Endothelial cell of umbilical vein (primary cell): ENCODE measurements at regions not wholly inside any gene's neighbourhood (a gene's known extent, or its start where the extent isn't known, plus 50 kb on each side); places are given as distances from the start of the nearest gene placed in this dataset.

Experiments
- BruUV-seq: library from RNA; stranded (reverse); fragments of 400-500 nt; replicated peaks from 2 replicates; lab custom pipeline; 2021; lab: Mats Ljungman, UMichigan
- CTCF ChIA-PET: fragments of 300-600, 350-600 bp; sonication (Branson Sonifier 250); formaldehyde crosslinking; loops from one replicate; lab custom pipeline; 2021; ENCODE audit warnings: antibody characterized with exemption, inconsistent platforms; lab: Charles Lee
- POLR2A ChIA-PET: fragments of 300-600, 350-600 bp; sonication (Branson Sonifier 250); formaldehyde crosslinking; loops from one replicate; lab custom pipeline; 2021; ENCODE audit warnings: antibody characterized with exemption, inconsistent platforms; lab: Charles Lee
- DNase-seq: peaks from one replicate; pipeline ENCODE4 v3.0.0-alpha.2; 2011; ENCODE audit warnings: low read depth, low spot score
- FAIRE-seq: peaks from 2 replicates; lab custom pipeline; 2011; peaks lifted over from hg19 to GRCh38; lab: Jason Lieb, UNC
- H2AFZ ChIP-seq: 2 replicates; pipeline ENCODE4 v1.6.0; 2012; ENCODE audit warnings: low read depth, low read length, control low read depth, inconsistent platforms
- H3K27ac ChIP-seq: 2 replicates; pipeline ENCODE4 v1.5.1; 2011; ENCODE audit warnings: low read depth, mild to moderate bottlenecking, control low read depth, low read length, moderate library complexity; ENCODE audit not compliant: insufficient read depth
- H3K27me3 ChIP-seq, 2 experiments: 2 replicates each; pipeline versions ENCODE4 v1.6.0 to v1.6.1; 2011; ENCODE audit warnings: low read length in 2 of 2, mixed read lengths in 1 of 2; ENCODE audit not compliant: control insufficient read depth in 2 of 2, insufficient read depth in 2 of 2
- H3K36me3 ChIP-seq, 2 experiments: 2 replicates in 1 of 2; 3 replicates in 1 of 2; pipeline ENCODE4 v1.5.1; 2011; ENCODE audit warnings: low read length in 2 of 2, mild to moderate bottlenecking in 1 of 2, moderate library complexity in 1 of 2; ENCODE audit not compliant: control insufficient read depth in 2 of 2, insufficient read depth in 2 of 2; ENCODE audit errors: extremely low read depth in 1 of 2
- H3K4me1 ChIP-seq: 3 replicates; pipeline ENCODE4 v1.5.1; 2011; ENCODE audit warnings: mild to moderate bottlenecking, low read length; ENCODE audit not compliant: control insufficient read depth, insufficient read depth; ENCODE audit errors: extremely low read depth
- H3K4me2 ChIP-seq: 2 replicates; pipeline ENCODE4 v1.6.1; 2011; ENCODE audit warnings: low read length, control low read depth, mixed read lengths; ENCODE audit not compliant: insufficient read depth
- H3K4me3 ChIP-seq, 3 experiments: fragments of 200-600 bp in 1 of 3; sonication (generic), shearing (Covaris generic) in 1 of 3; replicated peaks in 1 of 3; 2 replicates each; pipeline ENCODE4 v1.5.1; 2011 to 2016; ENCODE audit warnings: control low read depth in 3 of 3, low read length in 3 of 3, mild to moderate bottlenecking in 2 of 3, inconsistent platforms in 1 of 3, low read depth in 1 of 3, moderate library complexity in 1 of 3; ENCODE audit not compliant: insufficient read depth in 1 of 3
- H3K79me2 ChIP-seq: 2 replicates; pipeline ENCODE4 v1.6.0; 2012; ENCODE audit warnings: low read length, inconsistent platforms; ENCODE audit not compliant: control insufficient read depth, insufficient read depth
- H3K9ac ChIP-seq: replicated peaks from 2 replicates; pipeline ENCODE3; 2011; ENCODE audit warnings: low read length, control low read depth; ENCODE audit not compliant: insufficient read depth; ENCODE audit errors: extremely low read depth
- H3K9me1 ChIP-seq: replicated peaks from 3 replicates; pipeline ENCODE4 v1.6.0; 2011; ENCODE audit warnings: mild to moderate bottlenecking, low read length; ENCODE audit not compliant: control insufficient read depth, insufficient read depth; ENCODE audit errors: extremely low read depth
- H3K9me3 ChIP-seq: replicated peaks from 2 replicates; pipeline ENCODE4 v1.5.1; 2012; ENCODE audit warnings: low read length, inconsistent platforms; ENCODE audit not compliant: control insufficient read depth, insufficient read depth
- H4K20me1 ChIP-seq: replicated peaks from 2 replicates; pipeline ENCODE3; 2011; ENCODE audit warnings: mild to moderate bottlenecking, low read length; ENCODE audit not compliant: control insufficient read depth, insufficient read depth; ENCODE audit errors: extremely low read depth
- EZH2 ChIP-seq: IDR thresholded peaks from 2 replicates; pipeline ENCODE4 v1.6.1; 2012; ENCODE audit warnings: borderline replicate concordance, low read depth, mild to moderate bottlenecking, moderate library complexity, low read length, inconsistent platforms; ENCODE audit not compliant: severe bottlenecking
- FOS ChIP-seq: IDR thresholded peaks from 2 replicates; pipeline ENCODE4 v1.6.1; 2011; ENCODE audit warnings: mild to moderate bottlenecking, low read length, moderate library complexity, borderline replicate concordance; ENCODE audit not compliant: insufficient read depth
- GATA2 ChIP-seq: IDR thresholded peaks from 2 replicates; pipeline ENCODE4 v1.7.0; 2011; ENCODE audit warnings: low read depth, mild to moderate bottlenecking, moderate library complexity, mixed read lengths, low read length; ENCODE audit not compliant: insufficient read length, insufficient read depth
- JUN ChIP-seq: IDR thresholded peaks from 2 replicates; pipeline ENCODE4 v1.6.1; 2011; ENCODE audit warnings: borderline replicate concordance, low read depth; ENCODE audit not compliant: insufficient read length, insufficient read depth
- MYC ChIP-seq: IDR thresholded peaks from one replicate; pipeline ENCODE4 v1.6.1; 2011; ENCODE audit warnings: mild to moderate bottlenecking, low read depth, low read length
- POLR2A ChIP-seq: IDR thresholded peaks from 2 replicates; pipeline ENCODE4 v1.6.1; 2012; ENCODE audit warnings: low read depth, mild to moderate bottlenecking, control low read depth, low read length
- POLR2AphosphoS5 ChIP-seq: IDR thresholded peaks from 2 replicates; pipeline ENCODE4 v1.6.1; 2012; ENCODE audit warnings: low read depth, mild to moderate bottlenecking, control low read depth, low read length, moderate library complexity; ENCODE audit not compliant: insufficient read depth
- dilution Hi-C: fragments of 300-500 bp; cut with MboI; formaldehyde crosslinking; loops from one replicate; pipeline ENCODE4 v1.15.0; 2019; ENCODE audit warnings: low sequenced_read_pairs; ENCODE audit not compliant: extremely low pct_ligation_motif_present
- intact Hi-C: fragments of 100-400 bp; cut with micrococcal nuclease; formaldehyde crosslinking; loops from one replicate; pipeline ENCODE4 v1.10.0; 2022
- TF ChIP-seq, protein P1 (sequence below): IDR thresholded peaks from 2 replicates; pipeline ENCODE4 v1.6.1; 2011; ENCODE audit not compliant: insufficient read depth, insufficient read length
- TF ChIP-seq, protein P2 (sequence below), 2 donors: IDR thresholded peaks; 1 replicate in 1 of 2; 2 replicates in 1 of 2; pipeline ENCODE4 v1.5.1; 2011; ENCODE audit warnings: low read length in 2 of 2, mild to moderate bottlenecking in 2 of 2, moderate library complexity in 2 of 2, control low read depth in 1 of 2, inconsistent platforms in 1 of 2, low read depth in 1 of 2; ENCODE audit not compliant: insufficient read depth in 1 of 2; ENCODE audit errors: extremely low read depth in 1 of 2

GRCh38 chr3:159356606-159357005 lies 554.8 kb downstream of the MFSD1 start:
- dilution Hi-C loops (no loop called here), intact Hi-C loops (no loop called here)
- Histone ChIP-seq H4K20me1 (no peaks in the 10 kb centered on the region), H2AFZ (no peak overlapping the region), H3K27ac (no peak overlapping the region), H3K4me1 (no peaks in the 10 kb centered on the region), H3K9me3 (no peaks in the 10 kb centered on the region), H3K27me3 (no peaks in the 10 kb centered on the region), H3K4me2 (no peak overlapping the region), H3K9ac (no peak overlapping the region), H3K9me1 (no peaks in the 10 kb centered on the region), H3K36me3 (no peaks in the 10 kb centered on the region), H3K4me3 (no peak overlapping the region), H3K79me2 (no peaks in the 10 kb centered on the region)
- POLR2A ChIA-PET = no interaction called here
- no TSS peak for BruUV-seq
- FAIRE-seq = no peak
- CTCF ChIA-PET = no interaction called here
- DNase-seq = no peak
- TF ChIP-seq, protein P1, sequence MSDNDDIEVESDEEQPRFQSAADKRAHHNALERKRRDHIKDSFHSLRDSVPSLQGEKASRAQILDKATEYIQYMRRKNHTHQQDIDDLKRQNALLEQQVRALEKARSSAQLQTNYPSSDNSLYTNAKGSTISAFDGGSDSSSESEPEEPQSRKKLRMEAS = no peak
- TF ChIP-seq GATA2 (no peak), EZH2 (no peak), POLR2AphosphoS5 (no peak), FOS (no peak), JUN (no peak), POLR2A (no peak), MYC (no peak)
- TF ChIP-seq, protein P2, sequence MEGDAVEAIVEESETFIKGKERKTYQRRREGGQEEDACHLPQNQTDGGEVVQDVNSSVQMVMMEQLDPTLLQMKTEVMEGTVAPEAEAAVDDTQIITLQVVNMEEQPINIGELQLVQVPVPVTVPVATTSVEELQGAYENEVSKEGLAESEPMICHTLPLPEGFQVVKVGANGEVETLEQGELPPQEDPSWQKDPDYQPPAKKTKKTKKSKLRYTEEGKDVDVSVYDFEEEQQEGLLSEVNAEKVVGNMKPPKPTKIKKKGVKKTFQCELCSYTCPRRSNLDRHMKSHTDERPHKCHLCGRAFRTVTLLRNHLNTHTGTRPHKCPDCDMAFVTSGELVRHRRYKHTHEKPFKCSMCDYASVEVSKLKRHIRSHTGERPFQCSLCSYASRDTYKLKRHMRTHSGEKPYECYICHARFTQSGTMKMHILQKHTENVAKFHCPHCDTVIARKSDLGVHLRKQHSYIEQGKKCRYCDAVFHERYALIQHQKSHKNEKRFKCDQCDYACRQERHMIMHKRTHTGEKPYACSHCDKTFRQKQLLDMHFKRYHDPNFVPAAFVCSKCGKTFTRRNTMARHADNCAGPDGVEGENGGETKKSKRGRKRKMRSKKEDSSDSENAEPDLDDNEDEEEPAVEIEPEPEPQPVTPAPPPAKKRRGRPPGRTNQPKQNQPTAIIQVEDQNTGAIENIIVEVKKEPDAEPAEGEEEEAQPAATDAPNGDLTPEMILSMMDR (IDR thresholded peaks at IDR 0.05; ENCODE audit: extremely low read depth in 1 of 2, insufficient read depth in 1 of 2, low read depth in 1 of 2, low read length in 2 of 2) = no peak
